C1 segment of cervical spinal cord (tissue), 14 donors: ENCODE measurements at regions not wholly inside any gene's neighbourhood (a gene's known extent, or its start where the extent isn't known, plus 50 kb on each side); places are given as distances from the start of the nearest gene placed in this dataset.
"Not testable (repeated sequence)": the region's sequence is repeated elsewhere in the genome, so short reads cannot be mapped to it uniquely, and the experiment has no call there.

ENCODE experiments used
- DNase-seq, 14 donors: peaks; one replicate each; lab custom pipeline; 2025; lab: John Stamatoyannopoulos, UW

DNA sequence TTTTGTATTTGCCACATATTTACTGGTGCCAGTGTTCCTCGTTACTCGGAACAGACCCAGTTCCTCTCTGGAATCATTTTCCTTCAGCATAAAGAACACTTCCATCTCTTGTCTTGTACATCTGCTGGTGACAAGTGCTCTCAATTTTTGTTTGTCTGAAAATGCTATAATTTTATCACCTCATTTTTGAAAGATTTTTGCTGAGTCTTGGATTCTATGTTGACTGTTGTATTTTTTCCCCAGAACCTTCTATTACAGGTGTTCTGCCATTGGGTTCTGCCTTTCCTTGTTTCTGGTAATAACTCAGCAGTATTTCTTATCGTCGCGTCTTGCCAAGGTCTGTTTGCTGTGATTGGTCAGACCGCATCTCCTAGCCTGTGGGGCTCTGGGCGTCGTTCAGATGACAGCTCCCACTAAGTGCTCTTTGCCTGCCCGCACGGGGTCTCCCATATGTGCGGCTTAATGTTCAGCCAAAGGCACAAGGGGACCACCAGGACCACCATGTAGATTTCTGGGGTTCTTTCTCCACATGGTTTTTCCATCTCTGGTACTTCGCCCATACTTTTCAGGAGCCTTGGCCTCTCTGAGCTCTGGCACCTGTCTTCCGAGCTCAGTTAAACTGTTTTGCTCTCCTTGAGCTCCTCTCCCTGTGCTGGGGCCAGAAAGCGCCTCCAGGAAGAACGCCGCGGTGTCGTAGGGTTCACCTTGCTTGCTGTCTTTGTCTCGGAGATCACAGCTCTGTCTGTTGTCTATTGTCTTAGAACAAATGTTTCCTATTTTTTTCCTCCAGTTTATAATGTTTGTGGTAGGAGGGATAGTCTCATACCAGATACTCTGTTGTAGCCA is 80.0 kb downstream of the METRNL start:
- DNase-seq, result no peak

DNA sequence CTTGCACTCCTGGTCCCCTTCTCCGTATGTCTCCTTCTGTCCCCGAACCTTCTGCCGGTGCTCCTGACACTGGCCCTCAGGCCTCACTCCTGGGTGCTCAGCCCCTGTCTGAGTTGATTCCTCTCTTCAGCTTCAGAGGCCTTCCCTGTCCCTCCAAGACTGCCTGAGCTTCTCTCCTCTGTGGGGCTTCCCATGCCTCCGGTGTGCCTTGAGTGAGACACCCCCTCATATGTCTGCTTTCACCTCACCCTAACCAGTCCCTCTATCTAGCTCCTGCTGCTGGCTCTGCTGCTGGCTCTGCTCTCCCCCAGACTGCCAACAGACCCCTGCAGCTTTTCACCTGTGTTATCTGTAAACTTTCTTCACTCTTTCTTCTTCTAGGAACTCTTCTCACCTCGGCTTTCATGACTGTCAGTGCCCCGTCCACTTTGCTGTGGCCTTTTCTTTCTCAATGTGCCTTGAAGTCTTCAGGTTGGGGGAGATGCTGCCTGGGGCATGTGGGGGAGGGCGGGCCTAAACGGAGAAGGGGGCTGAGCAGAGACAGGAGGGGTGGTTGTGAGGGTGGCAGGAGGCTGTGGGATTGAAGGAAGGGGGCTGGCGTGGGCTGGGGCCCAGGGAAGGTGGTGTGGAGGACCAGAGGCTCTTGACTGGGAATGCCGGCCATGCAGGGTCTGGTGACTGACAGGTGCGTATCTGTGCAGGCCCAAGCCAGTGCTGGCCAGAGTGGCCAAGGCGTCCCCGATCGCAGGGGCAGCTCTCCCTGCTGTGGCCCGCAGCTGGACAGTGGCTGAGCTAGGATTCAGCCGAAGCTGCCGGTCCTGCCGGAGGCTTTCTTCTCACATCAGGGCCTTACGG is 81.3 kb downstream of the METRNL start:
- no peak for DNase-seq

DNA sequence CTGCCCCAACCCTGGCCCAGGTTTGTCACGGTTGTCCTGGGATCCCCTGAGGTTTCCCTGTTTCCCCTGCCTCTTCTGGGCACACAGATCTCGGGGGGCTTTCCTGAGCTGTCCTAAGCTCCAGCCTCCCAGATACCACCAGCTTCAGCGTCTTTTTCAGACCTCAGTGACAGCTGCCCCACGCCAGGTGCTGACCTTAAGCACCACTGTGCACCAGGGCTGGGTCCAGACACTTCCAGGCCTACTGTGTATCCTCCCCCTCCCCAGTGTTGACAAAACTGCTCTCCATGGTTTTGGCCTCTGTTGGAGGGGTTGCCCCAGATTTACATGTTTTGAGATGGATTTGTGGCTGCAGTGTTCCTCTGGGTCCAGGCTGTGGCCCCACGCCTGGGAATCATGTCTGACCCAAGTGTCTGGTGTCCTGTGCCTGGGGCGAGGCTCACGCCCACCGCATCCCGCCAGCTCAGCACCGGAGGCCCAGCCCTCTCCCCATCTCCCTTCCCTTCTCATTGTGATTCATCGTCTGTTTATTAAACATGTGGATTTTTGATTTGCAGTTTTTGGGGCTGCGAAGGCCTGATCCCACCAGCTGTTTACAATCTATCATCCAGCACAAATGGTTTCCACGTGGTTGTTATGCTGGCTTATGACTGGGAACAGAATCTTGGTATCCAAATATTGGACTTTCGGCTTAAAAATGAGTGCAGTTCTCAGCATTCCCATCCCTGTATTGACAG is 82.1 kb downstream of the METRNL start:
- DNase-seq, result no peak

DNA sequence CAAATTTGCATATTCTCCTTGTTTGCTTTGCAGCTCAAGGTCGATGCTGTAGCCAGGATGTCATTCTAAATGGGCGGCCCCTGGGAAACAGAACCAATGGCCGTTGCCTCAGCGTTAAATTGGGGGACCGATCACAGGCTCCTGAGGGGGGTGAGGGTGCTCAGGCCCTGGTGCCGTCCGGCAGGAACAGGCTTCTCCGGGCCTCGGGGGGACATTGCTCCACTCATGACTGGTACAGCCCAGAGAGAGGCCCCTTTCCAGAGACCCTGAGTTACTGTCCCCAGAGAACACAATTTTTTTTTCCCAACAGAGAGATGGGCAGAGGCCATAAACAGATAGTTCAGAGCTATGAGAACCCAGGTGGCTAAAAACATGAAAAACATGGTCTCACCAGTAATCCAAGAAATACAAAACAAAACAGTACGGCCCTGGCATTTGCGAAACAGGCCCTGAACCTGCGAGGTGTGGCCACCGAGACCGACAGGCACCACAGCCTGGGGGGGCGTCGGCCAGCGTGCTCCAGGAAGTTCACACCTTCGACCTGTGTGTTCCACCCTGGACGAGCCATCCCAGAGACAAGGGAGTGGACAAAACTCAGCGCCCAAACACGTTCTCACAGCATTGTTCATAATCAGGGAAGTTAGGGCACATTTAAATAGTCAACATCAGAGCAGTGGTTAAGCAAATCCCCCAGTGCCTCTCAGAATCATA is 82.8 kb downstream of the METRNL start:
- no peak for DNase-seq

DNA sequence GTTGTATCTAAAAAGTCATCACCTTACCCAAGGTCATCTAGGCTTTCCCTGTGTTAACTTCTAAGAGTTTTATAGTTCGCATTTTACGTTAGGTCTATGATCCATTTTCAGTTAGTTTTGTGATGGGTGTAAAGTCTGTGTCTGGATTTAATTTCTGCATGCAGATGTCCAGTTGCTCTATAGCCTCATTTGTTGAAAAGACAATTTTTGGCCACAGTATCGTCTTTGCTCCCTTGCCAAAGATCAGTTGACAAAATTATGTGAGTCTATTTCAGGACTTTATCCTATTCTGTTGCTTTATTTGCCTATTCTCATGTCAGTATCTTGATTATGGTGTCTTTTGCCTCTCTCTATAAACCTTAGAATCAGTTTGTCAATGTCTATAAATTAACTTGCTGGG is 85.1 kb downstream of the METRNL start:
- no peak for DNase-seq

DNA sequence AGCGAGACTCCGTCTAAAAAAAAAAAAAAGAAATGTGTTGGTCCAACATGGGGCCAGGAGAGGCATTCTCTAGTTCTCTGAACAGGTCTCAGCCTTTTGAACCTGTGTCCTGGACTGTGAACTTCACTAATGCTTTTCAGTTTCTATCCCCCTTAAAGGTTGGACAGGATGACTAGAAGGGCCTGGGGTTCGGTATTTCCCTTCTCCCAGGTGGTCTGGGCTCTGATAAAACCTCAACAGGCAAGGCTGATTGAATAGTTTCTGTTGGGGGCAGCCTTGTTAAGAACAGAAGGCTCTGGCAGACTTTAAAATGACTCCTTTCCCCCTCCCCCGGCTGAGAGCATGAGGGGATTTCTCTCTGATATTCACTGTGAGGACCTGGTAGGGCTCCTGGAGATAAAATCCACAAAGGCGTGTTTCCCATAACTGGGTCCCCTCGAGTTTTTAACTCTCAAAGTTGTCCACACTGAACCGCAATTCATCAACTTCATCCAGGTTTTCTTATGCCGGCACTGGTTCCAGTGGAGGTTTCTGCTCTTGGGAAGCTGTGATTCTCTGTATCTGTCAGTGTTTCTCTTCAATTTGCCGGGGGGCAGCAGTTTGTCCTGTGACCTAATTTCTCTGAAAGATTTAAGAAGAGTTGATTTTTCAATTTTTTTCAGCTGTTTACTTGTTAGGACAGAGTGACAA is 91.3 kb downstream of the METRNL start:
- DNase-seq, result no peak

DNA sequence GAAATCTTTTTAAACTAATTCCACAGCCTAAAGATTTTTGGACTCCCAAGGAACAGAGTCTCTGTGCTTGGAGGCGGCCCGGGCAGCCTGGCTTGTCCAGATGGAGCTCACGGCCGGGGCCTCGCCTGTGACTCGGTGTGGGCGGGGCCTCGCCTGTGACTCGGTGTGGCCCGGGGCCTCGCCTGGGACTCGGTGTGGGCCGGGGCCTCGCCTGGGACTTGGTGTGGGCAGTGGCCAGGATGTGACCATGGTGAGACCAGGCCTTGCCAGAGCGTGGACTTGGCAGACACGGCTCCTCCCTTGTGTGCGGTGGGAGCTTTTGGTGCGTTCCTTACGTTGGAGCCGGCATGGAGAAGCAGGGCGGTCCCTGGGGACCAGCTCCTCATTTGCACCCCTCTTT is 92.3 kb downstream of the METRNL start:
- DNase-seq, result no peak

DNA sequence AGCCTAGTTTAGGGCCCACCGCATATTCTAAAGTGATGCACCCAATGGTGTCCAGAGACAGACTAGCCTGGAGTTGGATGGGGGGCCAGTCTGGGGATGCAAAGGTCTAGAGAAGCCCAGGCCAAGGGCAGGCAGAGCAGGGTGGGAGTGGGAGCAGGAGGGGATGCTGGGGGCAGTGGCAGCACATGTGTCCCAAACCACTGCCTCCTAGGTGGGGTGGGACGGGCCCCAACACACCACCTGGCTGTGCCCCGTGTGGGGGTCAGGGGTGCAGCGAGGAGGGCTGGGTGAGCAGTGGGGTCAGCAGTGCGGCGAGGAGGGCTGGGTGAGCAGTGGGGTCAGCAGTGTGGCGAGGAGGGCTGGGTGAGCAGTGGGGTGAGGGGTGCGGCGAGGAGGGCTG is 92.7 kb downstream of the METRNL start:
- not testable (repeated sequence) for DNase-seq

DNA sequence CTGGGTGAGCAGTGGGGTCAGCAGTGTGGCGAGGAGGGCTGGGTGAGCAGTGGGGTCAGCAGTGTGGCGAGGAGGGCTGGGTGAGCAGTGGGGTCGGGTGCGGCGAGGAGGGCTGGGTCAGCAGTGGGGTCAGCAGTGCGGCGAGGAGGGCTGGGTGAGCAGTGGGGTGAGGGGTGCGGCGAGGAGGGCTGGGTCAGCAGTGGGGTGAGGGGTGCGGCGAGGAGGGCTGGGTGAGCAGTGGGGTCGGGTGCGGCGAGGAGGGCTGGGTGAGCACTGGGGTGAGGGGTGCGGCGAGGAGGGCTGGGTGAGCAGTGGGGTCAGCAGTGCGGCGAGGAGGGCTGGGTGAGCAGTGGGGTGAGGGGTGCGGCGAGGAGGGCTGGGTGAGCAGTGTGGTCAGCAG is 93.2 kb downstream of the METRNL start:
- not testable (repeated sequence) for DNase-seq

DNA sequence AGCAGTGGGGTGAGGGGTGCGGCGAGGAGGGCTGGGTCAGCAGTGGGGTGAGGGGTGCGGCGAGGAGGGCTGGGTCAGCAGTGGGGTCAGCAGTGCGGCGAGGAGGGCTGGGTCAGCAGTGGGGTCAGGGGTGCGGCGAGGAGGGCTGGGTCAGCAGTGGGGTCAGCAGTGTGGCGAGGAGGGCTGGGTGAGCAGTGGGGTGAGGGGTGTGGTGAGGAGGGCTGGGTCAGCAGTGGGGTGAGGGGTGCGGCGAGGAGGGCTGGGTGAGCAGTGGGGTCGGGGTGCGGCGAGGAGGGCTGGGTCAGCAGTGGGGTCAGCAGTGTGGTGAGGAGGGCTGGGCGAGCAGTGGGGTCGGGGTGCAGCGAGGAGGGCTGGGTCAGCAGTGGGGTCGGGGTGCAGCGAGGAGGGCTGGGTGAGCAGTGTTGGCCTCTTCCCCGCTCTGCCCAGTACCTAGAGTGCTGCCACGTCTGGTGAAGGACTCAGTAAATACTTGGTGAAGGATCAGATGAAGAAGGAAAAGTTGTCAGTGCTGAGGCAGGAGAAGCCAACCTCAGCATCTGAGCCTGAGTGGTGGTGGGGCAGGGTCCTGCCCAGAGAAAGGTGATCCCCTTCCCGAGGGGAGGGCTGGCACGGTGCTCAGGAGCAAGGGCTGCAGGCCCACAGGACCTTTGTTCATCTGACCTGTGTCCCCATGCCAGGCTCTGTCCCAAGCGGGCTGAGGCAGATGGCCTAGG is 93.9 kb downstream of the METRNL start:
- not testable (repeated sequence) for DNase-seq

DNA sequence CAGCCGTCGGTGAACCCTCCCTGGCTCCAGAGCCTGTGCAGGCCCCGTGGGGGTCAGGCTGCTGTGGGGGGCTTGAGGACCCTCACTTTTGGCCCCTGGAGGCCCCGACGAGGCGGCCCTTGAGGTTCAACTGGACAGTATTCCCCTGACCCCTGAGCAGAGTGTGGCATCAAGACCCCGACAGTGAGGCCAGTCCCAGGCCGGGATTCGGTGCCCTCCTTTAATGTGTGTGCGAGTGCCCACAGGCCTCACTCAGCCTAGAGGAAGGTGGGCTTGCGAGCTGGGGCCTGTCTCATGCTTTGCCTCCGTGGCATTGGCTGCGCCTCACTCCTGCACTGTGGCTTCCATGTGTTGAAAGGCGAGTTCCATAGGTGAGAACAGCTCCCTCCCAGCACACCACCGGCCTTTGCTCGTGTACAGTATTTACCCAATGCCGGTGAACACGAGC is 94.5 kb downstream of the METRNL start:
- DNase-seq, result no peak

DNA sequence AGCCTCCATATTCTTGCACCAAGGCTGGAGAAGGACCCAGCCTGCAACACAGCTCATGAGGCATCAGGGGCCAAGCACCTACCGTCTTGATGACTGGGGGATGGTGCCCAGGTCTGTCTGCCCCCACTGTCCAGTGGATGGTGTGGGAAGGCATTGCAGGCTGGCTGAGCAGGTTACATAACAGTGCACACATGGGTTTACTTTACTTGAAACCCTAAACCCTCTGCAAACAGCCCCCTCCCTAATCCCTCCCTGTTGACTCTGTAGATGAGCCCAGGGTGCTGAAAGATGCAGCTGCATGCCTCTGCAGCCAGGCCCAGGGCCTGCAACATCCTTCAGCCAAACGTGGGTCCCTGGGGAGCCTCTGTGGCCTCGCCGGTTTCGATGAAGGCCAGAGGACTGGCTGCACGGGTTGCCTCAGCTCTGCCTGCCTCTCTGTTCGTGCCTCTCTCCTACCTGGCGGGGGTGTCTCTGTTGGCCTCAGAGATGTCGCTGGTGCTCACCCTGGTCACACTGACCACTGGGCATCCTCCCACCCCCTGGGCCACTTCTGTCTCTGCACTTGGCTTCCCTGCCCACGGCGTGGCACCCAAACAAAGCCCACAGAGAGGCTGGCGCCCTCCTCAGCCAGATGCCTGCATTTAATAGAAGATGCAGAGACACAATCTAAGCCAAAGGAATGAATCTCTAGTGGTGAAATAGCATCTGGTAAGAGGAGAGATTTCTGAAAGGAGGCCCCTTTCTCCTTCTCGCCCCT is 95.1 kb downstream of the METRNL start:
- DNase-seq, result no peak

DNA sequence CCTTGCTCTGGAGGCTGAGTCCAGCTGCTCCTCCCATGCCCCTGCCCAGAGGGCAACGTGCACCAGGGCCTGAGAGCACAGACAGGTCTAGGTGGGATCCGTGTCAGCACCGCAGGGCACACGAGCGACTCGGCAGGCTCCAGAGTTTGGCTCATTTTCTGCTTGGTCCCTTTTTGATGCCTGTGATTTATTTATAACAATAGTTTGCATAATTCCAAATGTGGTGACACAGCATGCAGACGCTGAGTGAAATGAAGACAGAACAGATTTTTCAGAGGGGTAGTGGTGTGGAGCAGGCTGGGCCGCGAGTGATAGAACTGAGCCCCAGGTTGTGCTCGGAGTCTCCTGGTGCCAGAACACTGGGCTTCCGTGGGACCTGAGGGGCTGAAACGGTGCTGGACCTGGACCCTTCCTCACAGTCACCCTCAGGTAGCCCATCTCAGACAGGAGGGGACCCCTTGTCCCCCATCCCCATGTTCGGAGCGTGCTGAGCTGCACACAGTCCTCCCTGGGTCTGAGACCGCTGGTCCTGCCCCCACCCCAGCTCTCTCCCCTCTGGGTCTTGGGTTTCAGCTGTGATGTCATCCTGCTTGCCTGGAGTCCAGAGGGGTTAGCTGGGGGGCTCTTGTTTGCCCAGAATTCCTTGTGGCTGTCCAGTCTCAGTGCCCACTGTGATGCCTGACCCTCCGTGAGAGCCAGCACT is 95.9 kb downstream of the METRNL start:
- DNase-seq, result no peak

DNA sequence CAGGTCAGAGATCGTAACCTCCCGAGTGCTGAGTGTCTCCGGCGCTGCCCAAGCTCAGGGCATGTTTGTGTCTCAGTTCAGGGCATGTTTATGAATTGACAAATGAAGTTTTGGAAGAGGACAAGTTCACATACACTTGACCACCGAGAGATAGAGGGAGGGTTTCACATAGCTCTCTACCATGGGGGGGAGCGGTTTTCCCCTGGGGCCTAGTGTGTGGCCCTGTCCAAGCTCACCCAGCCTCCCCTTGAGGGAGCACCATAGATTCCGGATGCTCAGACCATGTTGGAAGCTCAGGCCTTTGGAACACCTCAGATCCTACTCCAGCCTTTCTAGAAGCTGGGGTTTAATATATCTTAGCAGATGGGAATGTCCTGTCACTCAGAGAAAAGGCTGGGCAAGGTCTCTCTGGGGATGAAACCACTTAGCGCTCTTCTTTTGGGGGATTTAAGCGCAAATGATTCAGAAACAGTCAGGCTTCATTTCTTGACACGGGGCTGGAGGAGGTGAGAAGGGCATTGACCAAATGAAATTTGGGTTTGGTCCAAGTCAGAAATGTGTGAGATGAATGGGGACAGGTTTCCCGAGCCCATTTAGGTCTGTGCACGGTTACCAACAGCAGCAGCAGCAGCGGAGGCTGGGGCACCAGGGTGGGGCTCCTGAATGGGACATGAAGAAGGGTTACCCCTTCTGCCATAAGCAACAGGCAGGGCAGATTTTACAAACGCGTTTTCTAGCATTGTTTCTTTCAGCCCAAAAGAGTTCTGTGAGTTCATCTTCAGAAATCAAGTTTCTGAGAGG is 96.6 kb downstream of the METRNL start:
- DNase-seq, result no peak

DNA sequence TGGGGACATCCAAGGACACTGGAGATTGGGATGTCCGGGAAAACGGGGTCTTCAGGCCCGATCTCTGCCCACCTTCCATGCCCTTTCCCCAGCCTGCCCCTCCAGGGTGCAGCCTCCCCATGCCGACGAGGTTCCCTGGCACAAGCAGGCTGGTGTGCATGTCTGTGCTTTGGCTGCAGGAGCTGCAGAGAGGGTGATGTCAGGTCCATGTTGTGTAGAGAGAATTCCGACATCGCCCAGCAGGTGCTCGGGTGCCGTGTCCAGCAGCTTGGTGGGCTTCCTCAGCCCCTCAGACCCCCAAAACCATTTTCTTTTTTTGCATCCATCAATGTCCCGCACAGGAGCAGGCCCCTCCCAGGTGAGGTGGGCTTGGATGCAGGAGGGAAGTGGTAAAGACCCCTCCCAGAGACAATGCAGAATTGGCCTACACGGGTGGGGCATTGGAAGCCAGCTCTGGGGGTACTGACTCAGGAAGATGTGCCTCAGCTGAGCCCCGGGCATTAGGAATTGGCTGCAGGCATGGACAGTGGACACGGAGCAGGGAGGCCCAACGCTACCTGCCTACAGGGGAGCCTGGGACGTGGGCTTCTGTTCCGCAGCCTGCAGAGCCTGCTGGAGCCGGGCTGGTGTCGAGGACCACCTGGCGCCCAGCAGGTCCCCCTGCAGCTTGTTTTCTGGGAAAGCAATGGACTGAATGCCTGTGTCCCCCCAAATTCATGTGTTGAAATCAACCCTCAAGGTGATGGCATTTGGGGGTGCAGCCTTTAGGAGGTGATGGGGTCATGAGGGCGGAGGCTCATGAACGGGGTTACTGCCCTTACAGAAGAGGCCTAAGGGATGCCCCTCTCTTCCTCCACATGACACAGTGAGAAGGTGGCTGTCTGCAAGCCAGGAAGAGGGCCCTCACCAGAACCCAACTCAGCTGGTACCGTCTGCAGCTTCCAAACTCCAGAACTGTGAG is 97.5 kb downstream of the METRNL start:
- no peak for DNase-seq
